ENCODE measurements at regions not wholly inside any gene's neighbourhood (a gene's known extent, or its start where the extent isn't known, plus 50 kb on each side); places are given as distances from the start of the nearest gene placed in this dataset.

GRCh38 chr1:73644198-73644597 lies 553.8 kb downstream of the LRRIQ3 start:
- ATAC-seq = no peak
- no peak for TF ChIP-seq CREB5 (CRISPR knock-in tag; IDR thresholded peaks at IDR 0.05; ENCODE audit: low read depth)
- TF ChIP-seq CSDC2 (CRISPR knock-in tag; IDR thresholded peaks at IDR 0.05) = no peak
- TF ChIP-seq ZNF8 (CRISPR knock-in tag; IDR thresholded peaks at IDR 0.05) = no peak
- TF ChIP-seq ZFP30 (CRISPR knock-in tag; IDR thresholded peaks at IDR 0.05) = no peak
- TF ChIP-seq ZNF70 (CRISPR knock-in tag; IDR thresholded peaks at IDR 0.05) = no peak

DNA sequence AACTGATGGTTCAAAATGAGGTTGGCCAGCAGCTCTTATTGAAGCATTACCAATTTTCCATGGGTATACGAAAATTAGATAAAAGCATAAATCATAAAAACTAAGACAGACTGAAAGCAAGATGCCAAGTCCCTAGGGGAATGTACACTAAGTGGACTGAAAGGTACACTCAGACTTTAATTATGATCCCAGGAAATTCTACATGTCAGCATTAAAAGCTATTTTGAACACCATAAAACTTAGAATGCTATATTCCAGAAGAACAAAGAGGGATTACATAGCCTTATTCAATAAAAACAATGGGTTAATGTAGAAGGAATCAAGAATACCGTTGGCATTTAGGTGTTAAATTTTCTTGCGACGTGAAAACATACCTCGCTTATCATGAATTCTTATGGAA lies 558.5 kb downstream of the LRRIQ3 start:
- no peak for TF ChIP-seq CSDC2 (CRISPR knock-in tag; IDR thresholded peaks at IDR 0.05)
- no peak for TF ChIP-seq TCF4 (CRISPR knock-in tag; IDR thresholded peaks at IDR 0.05; ENCODE audit: borderline replicate concordance)
- no peak for TF ChIP-seq RARB (CRISPR knock-in tag; IDR thresholded peaks at IDR 0.05)
- no peak for TF ChIP-seq GLIS3 (CRISPR knock-in tag; IDR thresholded peaks at IDR 0.05)
- no peak for TF ChIP-seq PPARA (CRISPR knock-in tag; IDR thresholded peaks at IDR 0.05; ENCODE audit: borderline replicate concordance)
- no peak for TF ChIP-seq ZFP3 (CRISPR knock-in tag; IDR thresholded peaks at IDR 0.05)
- no peak for TF ChIP-seq SNAI2 (CRISPR knock-in tag; IDR thresholded peaks at IDR 0.05)
- TF ChIP-seq CREB5 (CRISPR knock-in tag; IDR thresholded peaks at IDR 0.05; ENCODE audit: low read depth) = no peak
- no peak for TF ChIP-seq BACH2 (CRISPR knock-in tag; IDR thresholded peaks at IDR 0.05; ENCODE audit: borderline replicate concordance)
- no peak for TF ChIP-seq CSRNP3 (CRISPR knock-in tag; IDR thresholded peaks at IDR 0.05)
- no peak for TF ChIP-seq ZNF8 (CRISPR knock-in tag; IDR thresholded peaks at IDR 0.05)
- ATAC-seq = no peak

DNA sequence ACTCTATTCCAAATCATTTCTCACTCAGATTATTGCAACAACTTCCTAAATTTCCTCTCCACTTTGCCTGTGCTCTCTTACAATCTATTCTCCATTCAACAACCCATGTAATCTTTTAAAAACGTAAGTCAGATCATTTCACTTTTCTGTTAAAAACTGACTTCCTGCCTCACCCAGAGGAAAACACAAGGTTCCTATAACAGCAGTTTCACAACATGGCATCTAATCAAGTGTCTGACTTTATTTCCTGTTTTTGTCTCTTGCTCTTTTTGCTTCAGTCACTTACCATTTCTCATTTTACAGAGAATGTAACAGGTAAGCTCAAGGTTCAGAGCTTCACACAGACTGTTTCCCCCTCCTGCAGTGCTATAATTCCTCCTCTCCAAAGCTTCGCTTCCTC lies 560.7 kb downstream of the LRRIQ3 start:
- no peak for TF ChIP-seq OSR1 (CRISPR knock-in tag; IDR thresholded peaks at IDR 0.05)
- no peak for TF ChIP-seq SNAI2 (CRISPR knock-in tag; IDR thresholded peaks at IDR 0.05)
- TF ChIP-seq CSRNP3 (CRISPR knock-in tag; IDR thresholded peaks at IDR 0.05) = no peak
- TF ChIP-seq ARNTL (CRISPR knock-in tag; IDR thresholded peaks at IDR 0.05; ENCODE audit: borderline replicate concordance, low read depth) = no peak
- no peak for TF ChIP-seq ZFP3 (CRISPR knock-in tag; IDR thresholded peaks at IDR 0.05)
- TF ChIP-seq ZFP30 (CRISPR knock-in tag; IDR thresholded peaks at IDR 0.05) = no peak
- TF ChIP-seq TOX (CRISPR knock-in tag; IDR thresholded peaks at IDR 0.05; ENCODE audit: borderline replicate concordance) = no peak
- TF ChIP-seq GLIS3 (CRISPR knock-in tag; IDR thresholded peaks at IDR 0.05) = no peak
- no peak for TF ChIP-seq ZNF565 (CRISPR knock-in tag; conservative IDR thresholded peaks at IDR 0.05; ENCODE audit: low read depth)
- no peak for TF ChIP-seq CSDC2 (CRISPR knock-in tag; IDR thresholded peaks at IDR 0.05)
- TF ChIP-seq CREB5 (CRISPR knock-in tag; IDR thresholded peaks at IDR 0.05; ENCODE audit: low read depth) = no peak
- TF ChIP-seq, protein P1, sequence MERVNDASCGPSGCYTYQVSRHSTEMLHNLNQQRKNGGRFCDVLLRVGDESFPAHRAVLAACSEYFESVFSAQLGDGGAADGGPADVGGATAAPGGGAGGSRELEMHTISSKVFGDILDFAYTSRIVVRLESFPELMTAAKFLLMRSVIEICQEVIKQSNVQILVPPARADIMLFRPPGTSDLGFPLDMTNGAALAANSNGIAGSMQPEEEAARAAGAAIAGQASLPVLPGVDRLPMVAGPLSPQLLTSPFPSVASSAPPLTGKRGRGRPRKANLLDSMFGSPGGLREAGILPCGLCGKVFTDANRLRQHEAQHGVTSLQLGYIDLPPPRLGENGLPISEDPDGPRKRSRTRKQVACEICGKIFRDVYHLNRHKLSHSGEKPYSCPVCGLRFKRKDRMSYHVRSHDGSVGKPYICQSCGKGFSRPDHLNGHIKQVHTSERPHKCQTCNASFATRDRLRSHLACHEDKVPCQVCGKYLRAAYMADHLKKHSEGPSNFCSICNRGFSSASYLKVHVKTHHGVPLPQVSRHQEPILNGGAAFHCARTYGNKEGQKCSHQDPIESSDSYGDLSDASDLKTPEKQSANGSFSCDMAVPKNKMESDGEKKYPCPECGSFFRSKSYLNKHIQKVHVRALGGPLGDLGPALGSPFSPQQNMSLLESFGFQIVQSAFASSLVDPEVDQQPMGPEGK (CRISPR knock-in tag; IDR thresholded peaks at IDR 0.05; ENCODE audit: borderline replicate concordance) = no peak
- no peak for ATAC-seq

GRCh38 chr1:73635021-73635420 lies 563.0 kb downstream of the LRRIQ3 start:
- no peak for TF ChIP-seq CREB5 (CRISPR knock-in tag; IDR thresholded peaks at IDR 0.05; ENCODE audit: low read depth)
- TF ChIP-seq ISL1 (CRISPR knock-in tag; IDR thresholded peaks at IDR 0.05) = no peak
- TF ChIP-seq ARNTL (CRISPR knock-in tag; IDR thresholded peaks at IDR 0.05; ENCODE audit: borderline replicate concordance, low read depth) = no peak
- no peak for TF ChIP-seq SNAI2 (CRISPR knock-in tag; IDR thresholded peaks at IDR 0.05)
- no peak for TF ChIP-seq BACH2 (CRISPR knock-in tag; IDR thresholded peaks at IDR 0.05; ENCODE audit: borderline replicate concordance)
- TF ChIP-seq TCF4 (CRISPR knock-in tag; IDR thresholded peaks at IDR 0.05; ENCODE audit: borderline replicate concordance) = no peak
- no peak for TF ChIP-seq ZC3H10 (CRISPR knock-in tag; IDR thresholded peaks at IDR 0.05)
- no peak for TF ChIP-seq ESRRG (CRISPR knock-in tag; IDR thresholded peaks at IDR 0.05)
- no peak for TF ChIP-seq CSDC2 (CRISPR knock-in tag; IDR thresholded peaks at IDR 0.05)
- TF ChIP-seq CSRNP3 (CRISPR knock-in tag; IDR thresholded peaks at IDR 0.05) = no peak
- no peak for TF ChIP-seq ZNF8 (CRISPR knock-in tag; IDR thresholded peaks at IDR 0.05)
- no peak for TF ChIP-seq RARB (CRISPR knock-in tag; IDR thresholded peaks at IDR 0.05)
- no peak for ATAC-seq
